ENCODE measurements at regions not wholly inside any gene's neighbourhood (a gene's known extent, or its start where the extent isn't known, plus 50 kb on each side); places are given as distances from the start of the nearest gene placed in this dataset.

DNA sequence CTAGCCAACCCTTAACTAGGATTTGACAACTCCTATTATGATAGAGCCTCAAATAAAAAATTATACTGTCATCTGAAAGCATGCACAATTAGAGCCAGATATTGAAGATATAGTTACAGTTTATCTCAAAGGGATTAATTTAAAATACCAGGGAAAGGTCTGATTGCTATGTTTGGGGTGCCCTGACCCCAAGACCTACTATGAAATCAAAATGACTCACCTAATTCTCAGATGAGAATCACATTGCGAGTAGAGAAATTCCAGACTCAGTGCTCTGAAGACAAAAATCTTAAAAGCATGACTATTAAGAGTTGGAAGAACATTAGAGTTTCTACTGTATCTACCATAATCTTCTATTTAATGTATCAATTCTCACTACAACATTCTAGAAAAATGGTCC lies 297.1 kb downstream of the AHR start:
- WGBS (ENCODE audit: insufficient coverage, insufficient read length): no CpG with 5 or more reads among the region's 1 CpG
- Histone ChIP-seq H3K9me3 (ENCODE audit: control insufficient read depth, insufficient read depth, low read length) (no peaks in the 10 kb centered on the region), H3K27me3 (ENCODE audit: control insufficient read depth, insufficient read depth, low read length) (no peaks in the 10 kb centered on the region), H3K27ac (ENCODE audit: low read length) (no peak overlapping the region), H3K4me3 (ENCODE audit: low read length) (no peak overlapping the region), H3K4me1 (ENCODE audit: control insufficient read depth, insufficient read depth, low read length) (no peaks in the 10 kb centered on the region), H3K36me3 (ENCODE audit: control insufficient read depth, insufficient read depth, low read length) (no peaks in the 10 kb centered on the region)
- DNase-seq (ENCODE audit: low read depth, low spot score): no peak

DNA sequence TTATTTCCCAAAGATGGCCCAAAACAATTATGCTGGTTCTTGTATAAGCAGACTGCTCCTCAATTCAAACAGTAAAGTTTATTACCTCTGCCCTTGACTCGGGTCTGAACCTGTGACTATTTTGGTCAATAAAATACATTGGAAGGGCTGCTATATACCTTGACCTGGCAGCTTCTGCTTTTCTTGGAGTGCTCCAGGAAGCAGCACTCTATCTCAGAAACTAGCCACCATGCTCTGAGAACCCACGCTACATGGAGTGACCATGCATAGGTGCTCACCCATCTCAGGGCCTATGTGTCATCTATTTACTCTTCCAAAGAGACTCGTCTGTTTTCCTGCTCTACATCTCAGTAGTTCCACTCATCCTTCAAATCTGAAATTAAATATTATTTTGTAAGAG lies 299.9 kb downstream of the AHR start:
- H3K4me3 ChIP-seq (ENCODE audit: low read length): no peak overlapping the region
- H3K4me1 ChIP-seq (ENCODE audit: control insufficient read depth, insufficient read depth, low read length): no peaks in the 10 kb centered on the region
- H3K9me3 ChIP-seq (ENCODE audit: control insufficient read depth, insufficient read depth, low read length): no peaks in the 10 kb centered on the region
- no CpG with 5 or more reads among the region's 3 CpGs for WGBS (ENCODE audit: insufficient coverage, insufficient read length)
- no peaks in the 10 kb centered on the region for H3K36me3 ChIP-seq (ENCODE audit: control insufficient read depth, insufficient read depth, low read length)
- no peak overlapping the region for H3K27ac ChIP-seq (ENCODE audit: low read length)
- DNase-seq (ENCODE audit: low read depth, low spot score): no peak
- H3K27me3 ChIP-seq (ENCODE audit: control insufficient read depth, insufficient read depth, low read length): no peaks in the 10 kb centered on the region

DNA sequence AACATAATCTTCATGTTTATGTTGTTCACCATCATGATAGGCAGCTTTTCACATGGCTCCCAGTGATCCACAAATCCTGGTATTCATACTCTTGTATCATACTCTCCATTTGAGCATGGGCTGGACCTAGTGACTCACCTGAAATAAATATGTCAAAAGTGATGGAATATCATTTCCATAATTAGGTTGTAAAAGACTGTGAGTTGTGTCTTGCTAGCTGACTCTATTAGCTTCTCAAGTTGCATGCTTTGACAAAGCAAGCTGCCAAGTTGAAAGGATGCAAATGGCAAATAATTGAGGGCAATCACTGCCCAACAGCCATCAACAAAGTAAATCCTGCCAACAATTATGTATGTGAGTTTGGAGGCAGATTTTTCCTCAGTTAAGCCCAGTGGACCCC lies 300.4 kb downstream of the AHR start:
- Histone ChIP-seq H3K27me3 (ENCODE audit: control insufficient read depth, insufficient read depth, low read length) (no peaks in the 10 kb centered on the region), H3K4me3 (ENCODE audit: low read length) (no peak overlapping the region), H3K4me1 (ENCODE audit: control insufficient read depth, insufficient read depth, low read length) (no peaks in the 10 kb centered on the region), H3K27ac (ENCODE audit: low read length) (no peak overlapping the region), H3K36me3 (ENCODE audit: control insufficient read depth, insufficient read depth, low read length) (no peaks in the 10 kb centered on the region), H3K9me3 (ENCODE audit: control insufficient read depth, insufficient read depth, low read length) (no peaks in the 10 kb centered on the region)
- DNase-seq (ENCODE audit: low read depth, low spot score): no peak

DNA sequence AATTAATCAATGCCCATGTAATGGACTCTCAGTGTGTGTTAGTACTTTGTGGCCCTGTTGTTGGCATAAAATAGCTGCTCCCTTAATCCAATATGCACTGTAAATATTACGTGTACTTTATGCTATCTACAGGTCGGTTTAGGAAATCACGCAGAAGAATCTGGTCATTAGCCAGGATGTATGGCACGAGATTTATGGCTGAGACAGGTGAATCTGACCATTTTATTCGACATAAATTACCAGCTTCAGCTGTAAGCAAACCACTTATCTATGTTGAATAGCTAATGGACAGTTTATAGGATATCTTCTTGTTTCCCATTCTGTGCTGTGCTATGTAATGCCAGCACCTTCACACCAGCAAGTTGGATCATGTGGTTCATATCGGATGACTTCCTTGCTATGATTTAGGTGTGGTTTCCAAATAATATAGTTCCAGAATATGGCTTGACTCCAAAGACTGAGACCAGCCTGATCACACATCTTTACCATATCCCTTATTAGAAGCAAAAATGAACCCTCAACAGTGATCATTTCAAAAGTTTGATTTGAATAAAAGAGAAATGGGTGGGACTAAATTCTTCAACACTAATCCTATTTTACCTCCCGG lies 301.4 kb downstream of the AHR start:
- WGBS (ENCODE audit: insufficient coverage, insufficient read length): no CpG with 5 or more reads among the region's 7 CpGs
- no peaks in the 10 kb centered on the region for H3K9me3 ChIP-seq (ENCODE audit: control insufficient read depth, insufficient read depth, low read length)
- H3K27me3 ChIP-seq (ENCODE audit: control insufficient read depth, insufficient read depth, low read length): no peaks in the 10 kb centered on the region
- H3K36me3 ChIP-seq (ENCODE audit: control insufficient read depth, insufficient read depth, low read length): no peaks in the 10 kb centered on the region
- H3K27ac ChIP-seq (ENCODE audit: low read length): no peak overlapping the region
- no peak for DNase-seq (ENCODE audit: low read depth, low spot score)
- no peaks in the 10 kb centered on the region for H3K4me1 ChIP-seq (ENCODE audit: control insufficient read depth, insufficient read depth, low read length)
- H3K4me3 ChIP-seq (ENCODE audit: low read length): no peak overlapping the region

DNA sequence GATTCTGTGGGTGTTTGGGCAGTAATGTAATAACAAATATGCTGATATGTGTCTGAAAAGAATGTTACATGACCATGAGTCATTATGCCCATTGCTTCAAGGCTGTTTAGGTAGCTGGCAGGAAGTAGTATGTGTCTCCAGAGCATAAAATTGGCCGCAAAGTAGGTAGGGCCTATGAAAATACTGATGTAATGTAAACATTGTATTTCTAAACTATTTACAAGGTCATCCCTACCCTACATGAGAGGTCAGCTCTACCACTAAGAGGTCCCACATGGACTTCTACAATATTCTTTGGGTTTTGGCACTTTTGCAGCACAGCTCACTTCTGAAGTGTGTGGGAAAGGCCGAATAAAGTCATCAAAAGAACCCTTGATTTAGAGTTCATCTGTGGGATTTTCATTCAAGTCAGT lies 301.9 kb downstream of the AHR start:
- Histone ChIP-seq H3K27ac (ENCODE audit: low read length) (no peak overlapping the region), H3K27me3 (ENCODE audit: control insufficient read depth, insufficient read depth, low read length) (no peaks in the 10 kb centered on the region), H3K4me1 (ENCODE audit: control insufficient read depth, insufficient read depth, low read length) (no peaks in the 10 kb centered on the region), H3K9me3 (ENCODE audit: control insufficient read depth, insufficient read depth, low read length) (no peaks in the 10 kb centered on the region), H3K36me3 (ENCODE audit: control insufficient read depth, insufficient read depth, low read length) (no peaks in the 10 kb centered on the region), H3K4me3 (ENCODE audit: low read length) (no peak overlapping the region)
- WGBS (ENCODE audit: insufficient coverage, insufficient read length): no CpG with 5 or more reads among the region's 2 CpGs
- DNase-seq (ENCODE audit: low read depth, low spot score): no peak

DNA sequence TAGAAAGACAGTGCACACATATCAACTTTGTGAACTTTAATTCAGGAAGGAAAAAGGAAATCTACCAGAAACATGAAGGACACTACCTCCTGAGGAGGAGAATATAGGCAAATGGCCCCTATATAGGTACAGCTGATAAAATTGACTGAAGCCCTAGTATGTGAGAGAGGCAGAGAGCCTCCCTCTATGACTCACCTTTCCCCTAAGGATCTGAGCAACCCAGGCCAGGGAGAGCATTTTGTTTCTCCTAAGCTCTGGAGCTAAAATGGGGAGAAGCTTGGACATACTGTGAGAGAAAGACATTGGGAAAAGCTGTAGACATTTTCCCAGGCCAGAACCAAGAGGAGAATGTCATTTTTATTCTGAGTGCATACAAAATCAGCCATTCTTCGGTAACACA lies 303.5 kb downstream of the AHR start:
- Histone ChIP-seq H3K36me3 (ENCODE audit: control insufficient read depth, insufficient read depth, low read length) (no peaks in the 10 kb centered on the region), H3K27me3 (ENCODE audit: control insufficient read depth, insufficient read depth, low read length) (no peaks in the 10 kb centered on the region), H3K4me1 (ENCODE audit: control insufficient read depth, insufficient read depth, low read length) (no peaks in the 10 kb centered on the region), H3K9me3 (ENCODE audit: control insufficient read depth, insufficient read depth, low read length) (no peaks in the 10 kb centered on the region), H3K27ac (ENCODE audit: low read length) (no peak overlapping the region), H3K4me3 (ENCODE audit: low read length) (no peak overlapping the region)
- WGBS (ENCODE audit: insufficient coverage, insufficient read length): no CpG with 5 or more reads among the region's 1 CpG
- DNase-seq (ENCODE audit: low read depth, low spot score): no peak

DNA sequence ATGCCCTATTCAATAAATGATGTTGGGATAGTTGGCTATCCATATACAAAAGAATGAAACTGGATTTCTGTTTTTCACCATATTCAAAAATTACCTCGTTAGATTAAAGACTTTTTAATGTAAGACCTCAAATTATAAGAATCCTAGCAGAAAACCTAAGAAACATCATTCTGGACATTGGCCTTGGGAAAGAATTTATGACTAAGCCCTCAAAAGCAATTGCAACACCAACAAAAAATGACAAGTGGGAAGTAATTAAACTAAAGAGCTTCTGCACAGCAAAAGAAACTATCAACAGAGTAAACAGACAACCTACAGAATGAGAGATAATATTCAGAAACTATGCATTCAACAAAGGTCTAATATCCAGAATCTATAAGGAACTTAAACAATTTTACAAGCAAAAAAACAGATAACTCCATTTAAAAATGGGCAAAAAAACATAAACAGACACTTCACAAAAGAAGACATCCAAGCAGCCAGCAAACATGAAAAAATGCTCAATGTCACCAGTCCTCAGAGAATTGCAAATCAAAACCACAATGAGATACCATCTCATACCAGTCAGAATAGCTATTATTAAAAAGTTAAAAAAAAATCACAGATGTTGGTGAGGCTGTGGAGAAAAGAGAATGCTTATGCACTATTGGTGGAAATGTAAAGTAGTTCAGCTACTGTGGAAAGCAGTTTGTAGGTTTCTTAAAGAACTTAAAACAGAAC lies 309.8 kb downstream of the AHR start:
- Histone ChIP-seq H3K36me3 (ENCODE audit: control insufficient read depth, insufficient read depth, low read length) (no peaks in the 10 kb centered on the region), H3K9me3 (ENCODE audit: control insufficient read depth, insufficient read depth, low read length) (no peaks in the 10 kb centered on the region), H3K4me3 (ENCODE audit: low read length) (no peak overlapping the region), H3K4me1 (ENCODE audit: control insufficient read depth, insufficient read depth, low read length) (no peaks in the 10 kb centered on the region), H3K27ac (ENCODE audit: low read length) (no peak overlapping the region), H3K27me3 (ENCODE audit: control insufficient read depth, insufficient read depth, low read length) (no peaks in the 10 kb centered on the region)
- DNase-seq (ENCODE audit: low read depth, low spot score): no peak
- WGBS (ENCODE audit: insufficient coverage, insufficient read length): no CpG with 5 or more reads among the region's 1 CpG

DNA sequence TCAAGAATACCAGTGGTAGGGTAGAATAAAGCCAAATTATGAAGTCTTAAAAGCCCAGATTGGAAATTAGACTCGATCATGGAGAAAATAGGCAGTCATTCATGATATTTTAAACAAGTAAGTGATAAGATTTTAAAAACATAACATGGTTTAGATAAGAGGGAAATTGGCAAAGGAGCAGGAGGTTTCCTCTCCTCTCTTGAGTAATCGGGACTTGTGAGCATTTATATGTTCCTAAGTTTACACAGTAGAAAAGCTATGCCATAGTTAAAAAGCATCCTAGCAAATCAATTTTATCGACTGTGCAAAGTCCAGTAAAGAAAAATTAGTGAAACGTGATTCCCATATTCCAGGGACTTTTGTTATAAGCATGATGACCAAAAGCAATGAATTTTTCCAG lies 313.2 kb downstream of the AHR start:
- no peaks in the 10 kb centered on the region for H3K27me3 ChIP-seq (ENCODE audit: control insufficient read depth, insufficient read depth, low read length)
- no peaks in the 10 kb centered on the region for H3K36me3 ChIP-seq (ENCODE audit: control insufficient read depth, insufficient read depth, low read length)
- no peak overlapping the region for H3K27ac ChIP-seq (ENCODE audit: low read length)
- DNase-seq (ENCODE audit: low read depth, low spot score): no peak
- no peaks in the 10 kb centered on the region for H3K9me3 ChIP-seq (ENCODE audit: control insufficient read depth, insufficient read depth, low read length)
- H3K4me1 ChIP-seq (ENCODE audit: control insufficient read depth, insufficient read depth, low read length): no peaks in the 10 kb centered on the region
- H3K4me3 ChIP-seq (ENCODE audit: low read length): no peak overlapping the region
- WGBS (ENCODE audit: insufficient coverage, insufficient read length): no CpG with 5 or more reads among the region's 4 CpGs

DNA sequence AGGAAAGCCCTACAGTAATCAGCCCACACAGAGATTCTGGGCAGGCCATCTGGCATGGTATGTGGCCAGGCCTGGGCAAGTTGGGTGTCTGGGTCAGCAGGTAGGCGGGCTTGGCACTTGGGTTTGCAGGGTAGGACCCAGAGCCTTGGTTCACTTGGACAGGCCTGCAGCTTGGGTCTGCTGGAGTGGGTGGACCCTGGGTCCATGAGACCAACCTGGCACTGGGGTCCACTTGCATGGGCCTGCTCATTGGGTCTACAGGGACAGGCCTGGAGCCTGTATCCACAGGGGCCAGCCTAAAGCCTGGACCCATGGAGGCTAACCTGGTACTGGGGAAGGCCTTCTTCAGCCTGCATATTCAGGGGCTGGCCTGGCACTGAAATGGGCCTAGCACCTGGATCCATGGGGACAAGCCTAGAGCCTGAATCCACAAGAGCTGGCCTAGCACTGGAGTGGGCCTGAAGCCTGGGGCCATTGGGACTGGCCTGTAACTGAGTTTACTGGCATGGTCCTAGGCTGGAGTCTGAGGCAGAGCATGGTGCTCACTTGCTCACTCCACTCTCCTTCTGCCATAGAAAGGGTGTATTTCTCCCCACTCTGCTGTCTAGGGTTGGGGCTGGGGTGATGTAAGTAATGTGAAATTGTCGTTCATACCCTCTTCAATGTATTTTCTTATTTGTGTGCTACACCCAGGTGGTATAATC lies 315.0 kb downstream of the AHR start:
- H3K27me3 ChIP-seq (ENCODE audit: control insufficient read depth, insufficient read depth, low read length): no peaks in the 10 kb centered on the region
- no peaks in the 10 kb centered on the region for H3K36me3 ChIP-seq (ENCODE audit: control insufficient read depth, insufficient read depth, low read length)
- H3K9me3 ChIP-seq (ENCODE audit: control insufficient read depth, insufficient read depth, low read length): no peaks in the 10 kb centered on the region
- no peak overlapping the region for H3K27ac ChIP-seq (ENCODE audit: low read length)
- H3K4me1 ChIP-seq (ENCODE audit: control insufficient read depth, insufficient read depth, low read length): no peaks in the 10 kb centered on the region; the same call in 1 of the 2 replicates
- no peak overlapping the region for H3K4me3 ChIP-seq (ENCODE audit: low read length)
- WGBS (ENCODE audit: insufficient coverage, insufficient read length): no CpG with 5 or more reads among the region's 2 CpGs
- no peak for DNase-seq (ENCODE audit: low read depth, low spot score)

DNA sequence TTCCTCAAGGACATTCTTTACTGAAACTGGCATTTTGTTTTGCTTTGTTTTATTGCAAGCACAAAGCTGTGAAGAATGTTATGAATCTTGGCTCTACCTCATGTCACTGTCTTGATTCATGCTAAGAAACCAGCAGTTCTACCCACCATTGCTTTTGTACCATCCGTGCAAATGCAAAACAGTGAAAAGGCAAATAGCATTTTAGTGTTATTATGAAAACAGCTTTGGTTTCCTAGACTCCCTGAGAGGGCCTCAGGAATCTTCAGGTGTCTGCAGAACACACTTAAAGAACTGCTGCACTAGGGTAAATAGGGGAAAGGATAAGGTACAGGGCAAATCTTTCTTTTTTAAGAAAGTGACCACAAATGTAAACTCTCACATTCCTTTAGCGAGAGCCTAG lies 318.9 kb downstream of the AHR start:
- no peaks in the 10 kb centered on the region for H3K36me3 ChIP-seq (ENCODE audit: control insufficient read depth, insufficient read depth, low read length)
- no peak for DNase-seq (ENCODE audit: low read depth, low spot score)
- H3K9me3 ChIP-seq (ENCODE audit: control insufficient read depth, insufficient read depth, low read length): no peaks in the 10 kb centered on the region
- no peaks in the 10 kb centered on the region for H3K27me3 ChIP-seq (ENCODE audit: control insufficient read depth, insufficient read depth, low read length)
- H3K4me3 ChIP-seq (ENCODE audit: low read length): no peak overlapping the region
- no peak overlapping the region for H3K27ac ChIP-seq (ENCODE audit: low read length)
- WGBS (ENCODE audit: insufficient coverage, insufficient read length): no CpG with 5 or more reads among the region's 2 CpGs
- H3K4me1 ChIP-seq (ENCODE audit: control insufficient read depth, insufficient read depth, low read length): no peaks in the 10 kb centered on the region; the same call in 1 of the 2 replicates
